Adrenal gland (tissue), 5 donors: ENCODE measurements at regions not wholly inside any gene's neighbourhood (a gene's known extent, or its start where the extent isn't known, plus 50 kb on each side); places are given as distances from the start of the nearest gene placed in this dataset.

Experiments used
- POLR2A ChIP-seq, 2 donors: fragments of 450-650 bp; IDR thresholded peaks; one replicate each; pipeline ENCODE4 v1.6.1; 2017; ENCODE audit warnings: antibody characterized with exemption in 2 of 2, mild to moderate bottlenecking in 2 of 2, moderate library complexity in 1 of 2
- TF ChIP-seq, protein P1 (sequence below), 6 experiments: fragments of 450-650 bp in 4 of 6; fragments of 200-600 bp in 2 of 6; sonication (generic) in 1 of 6; IDR thresholded peaks; 1 replicate in 5 of 6; 2 replicates in 1 of 6; pipeline versions ENCODE4 v1.5.1 to v1.8.0; 2016 to 2021; ENCODE audit warnings: antibody characterized with exemption in 6 of 6, mild to moderate bottlenecking in 2 of 6, moderate library complexity in 1 of 6
- donor health status: DM: no; HTN: no; CAD: no.

DNA sequence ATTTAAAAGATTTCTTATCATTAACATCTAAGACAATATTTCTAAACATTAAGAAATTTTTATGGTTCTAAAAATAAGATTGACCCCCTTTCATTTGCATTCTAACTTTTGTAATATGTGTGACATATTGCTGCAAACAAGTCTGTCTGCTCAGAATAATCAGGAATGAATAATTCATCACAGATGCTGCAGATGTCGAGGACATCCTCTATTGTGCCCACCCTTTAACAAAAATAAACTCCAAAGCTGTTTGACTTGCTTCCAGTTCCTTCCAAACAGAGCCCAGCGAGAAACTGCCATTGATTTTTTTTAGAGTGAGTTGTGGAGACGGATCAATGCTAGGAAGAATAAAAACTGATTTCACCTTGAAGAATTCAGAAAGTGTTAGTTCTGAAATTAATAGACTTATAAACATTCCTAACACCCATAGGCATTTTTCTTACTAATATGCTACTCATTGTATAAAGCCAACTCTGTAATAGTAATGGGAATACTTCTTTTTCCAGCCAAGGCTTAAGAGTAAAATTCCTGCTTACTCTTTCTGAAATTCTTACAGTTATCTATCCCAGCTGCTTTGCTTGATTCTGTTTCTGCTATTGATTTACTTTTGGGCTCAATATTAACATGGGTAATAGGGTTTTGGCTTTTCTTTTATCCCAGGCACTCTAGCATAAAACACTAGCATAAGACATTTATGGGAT is 244.8 kb upstream of the FAM83B start:
- TF ChIP-seq, protein P1, sequence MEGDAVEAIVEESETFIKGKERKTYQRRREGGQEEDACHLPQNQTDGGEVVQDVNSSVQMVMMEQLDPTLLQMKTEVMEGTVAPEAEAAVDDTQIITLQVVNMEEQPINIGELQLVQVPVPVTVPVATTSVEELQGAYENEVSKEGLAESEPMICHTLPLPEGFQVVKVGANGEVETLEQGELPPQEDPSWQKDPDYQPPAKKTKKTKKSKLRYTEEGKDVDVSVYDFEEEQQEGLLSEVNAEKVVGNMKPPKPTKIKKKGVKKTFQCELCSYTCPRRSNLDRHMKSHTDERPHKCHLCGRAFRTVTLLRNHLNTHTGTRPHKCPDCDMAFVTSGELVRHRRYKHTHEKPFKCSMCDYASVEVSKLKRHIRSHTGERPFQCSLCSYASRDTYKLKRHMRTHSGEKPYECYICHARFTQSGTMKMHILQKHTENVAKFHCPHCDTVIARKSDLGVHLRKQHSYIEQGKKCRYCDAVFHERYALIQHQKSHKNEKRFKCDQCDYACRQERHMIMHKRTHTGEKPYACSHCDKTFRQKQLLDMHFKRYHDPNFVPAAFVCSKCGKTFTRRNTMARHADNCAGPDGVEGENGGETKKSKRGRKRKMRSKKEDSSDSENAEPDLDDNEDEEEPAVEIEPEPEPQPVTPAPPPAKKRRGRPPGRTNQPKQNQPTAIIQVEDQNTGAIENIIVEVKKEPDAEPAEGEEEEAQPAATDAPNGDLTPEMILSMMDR (IDR thresholded peaks at IDR 0.05): no peak
- TF ChIP-seq POLR2A (IDR thresholded peaks at IDR 0.05): no peak
